ENCODE measurements at regions not wholly inside any gene's neighbourhood (a gene's known extent, or its start where the extent isn't known, plus 50 kb on each side); places are given as distances from the start of the nearest gene placed in this dataset.

GRCh38 chr4:89598602-89599001 is 238.4 kb downstream of the SNCA start:
- DNase-seq: no peak

DNA sequence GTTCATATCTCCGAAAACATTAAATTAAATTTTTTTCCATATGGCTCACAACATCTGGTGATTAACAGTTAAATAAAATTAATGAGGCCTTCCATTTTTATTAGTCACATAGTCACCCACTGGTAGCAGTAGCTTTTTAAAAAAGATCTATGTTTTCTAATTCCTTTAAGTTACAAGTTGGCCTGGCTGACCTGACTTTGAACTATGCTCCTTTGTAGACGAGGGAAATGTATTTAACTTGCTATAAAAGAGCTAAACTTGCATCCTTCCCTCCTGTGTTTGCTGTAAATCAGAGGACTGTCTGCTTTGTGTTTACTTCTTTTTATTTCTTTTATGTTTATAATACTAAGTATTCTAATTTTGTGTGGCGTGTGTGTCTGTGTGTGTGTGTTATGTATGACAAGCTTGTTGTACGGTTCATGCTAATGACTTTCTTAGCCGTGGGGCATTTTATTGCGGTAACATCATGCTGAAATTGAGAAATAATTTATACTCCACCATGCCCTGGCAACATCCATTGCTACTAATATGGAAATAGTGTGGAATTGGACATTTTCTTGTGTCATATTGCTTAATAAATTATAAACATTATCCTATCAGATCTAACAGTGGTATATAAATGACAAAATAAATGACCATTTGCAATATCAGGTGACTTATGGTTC is 241.7 kb downstream of the SNCA start:
- DNase-seq: no peak

- no peak for DNase-seq
Observed at GRCh38 chr4:89590128-89590527, 246.8 kb downstream of the SNCA start.

GRCh38 chr4:89588421-89588820 is 248.5 kb downstream of the SNCA start:
- DNase-seq: no peak

- DNase-seq: no peak
Observed at GRCh38 chr4:89587364-89587763, 249.6 kb downstream of the SNCA start.

- DNase-seq: no peak
Observed at GRCh38 chr4:89586864-89587263, 250.1 kb downstream of the SNCA start.

- DNase-seq: no peak
Observed at GRCh38 chr4:89586318-89586717, 250.6 kb downstream of the SNCA start.

GRCh38 chr4:89582756-89583505 is 254.0 kb downstream of the SNCA start:
- DNase-seq: no peak

GRCh38 chr4:89579771-89580170 is 257.2 kb downstream of the SNCA start:
- DNase-seq: no peak

GRCh38 chr4:89576246-89576645 is 260.7 kb downstream of the SNCA start:
- DNase-seq: no peak

DNA sequence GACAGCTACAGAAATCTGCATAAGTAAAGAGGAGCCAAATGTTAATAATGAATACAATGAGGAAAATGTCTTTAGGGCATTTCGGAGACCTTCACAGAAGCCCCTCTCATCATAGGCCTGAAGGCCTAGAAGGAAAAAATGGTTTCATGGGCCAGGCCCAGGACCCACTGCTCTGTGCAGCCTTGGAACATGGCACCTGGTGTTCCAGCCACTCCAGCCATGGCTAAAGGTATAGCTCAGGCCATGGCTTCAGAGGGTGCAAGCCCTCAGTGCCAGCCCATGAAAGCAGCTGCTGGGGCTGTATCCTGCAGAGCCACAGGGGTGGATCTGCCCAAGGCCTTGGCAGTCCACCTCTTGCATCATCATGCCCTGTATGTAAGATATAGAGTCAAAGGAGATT is 261.1 kb downstream of the SNCA start:
- DNase-seq: no peak

- DNase-seq: no peak
Observed at GRCh38 chr4:89574176-89574575, 262.8 kb downstream of the SNCA start.

GRCh38 chr4:89573656-89574055 is 263.3 kb downstream of the SNCA start:
- no peak for DNase-seq

DNA sequence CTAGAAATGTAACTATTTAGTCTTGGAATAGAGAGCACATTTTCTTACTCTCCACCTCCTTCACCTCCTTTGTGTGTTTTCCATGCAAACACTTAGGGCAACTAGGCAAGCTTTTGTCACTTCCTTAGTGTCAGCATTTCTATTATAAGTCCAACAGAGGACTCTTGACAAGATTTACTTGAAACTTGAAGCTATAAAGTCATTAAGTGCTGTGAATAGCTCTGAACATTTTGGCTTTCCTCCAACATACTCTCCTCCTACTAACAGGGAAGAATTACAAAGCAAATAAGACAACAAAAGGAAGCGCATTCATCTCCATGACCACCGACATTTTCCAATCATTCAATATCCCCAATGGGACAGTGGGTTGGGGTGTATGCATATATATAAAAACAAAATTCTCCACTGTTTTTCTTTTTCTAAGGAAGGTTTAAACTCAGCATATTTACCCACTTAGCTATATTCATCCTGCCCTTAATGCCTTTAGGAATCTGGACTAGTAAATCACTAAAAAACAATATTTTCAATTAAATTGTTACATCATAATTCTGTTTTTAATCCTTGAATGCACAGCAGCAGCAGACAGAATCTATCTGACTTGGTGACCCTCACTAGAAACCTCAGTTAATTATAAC is 264.6 kb downstream of the SNCA start:
- no peak for DNase-seq

DNA sequence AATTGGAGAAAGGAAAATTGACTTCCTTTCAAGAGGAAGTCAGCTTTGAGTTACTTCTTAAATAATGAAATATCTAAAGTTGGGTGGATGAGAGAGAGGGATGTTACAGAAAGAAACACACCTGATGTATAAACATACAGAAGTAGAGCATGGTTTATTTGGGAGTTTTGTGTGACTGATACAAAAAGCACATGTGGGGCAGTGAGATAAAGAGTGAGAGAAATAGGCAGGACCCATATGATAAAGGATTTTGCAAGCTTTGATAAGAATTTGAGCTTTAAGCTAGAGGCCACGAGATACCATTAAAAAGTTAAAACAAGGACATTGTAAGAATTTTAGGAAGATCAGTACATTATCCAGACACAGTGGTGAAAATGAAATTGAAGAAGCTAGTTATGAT is 263.3 kb upstream of the GPRIN3 start:
- no peak for DNase-seq

- no peak for DNase-seq
Observed at GRCh38 chr4:89567936-89568335, 260.3 kb upstream of the GPRIN3 start.

DNA sequence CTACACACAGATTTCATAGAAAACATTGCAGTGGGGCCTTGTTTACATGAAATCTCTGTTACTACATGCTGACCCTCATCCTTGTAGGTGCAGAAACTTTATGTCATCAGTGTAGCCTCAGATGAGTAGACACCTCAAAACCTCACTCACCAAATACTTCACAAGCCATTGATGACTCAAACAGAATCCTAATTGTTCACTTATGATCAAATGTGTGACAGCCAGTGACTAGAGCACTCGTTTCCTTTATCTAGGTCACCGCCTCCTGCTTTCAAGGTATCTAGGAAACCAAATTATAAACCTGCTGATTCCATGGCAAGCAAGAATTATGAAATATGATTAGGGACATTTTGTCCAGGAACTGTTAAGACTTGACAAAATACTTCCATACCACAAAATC is 255.8 kb upstream of the GPRIN3 start:
- DNase-seq: no peak

GRCh38 chr4:89562746-89563145 is 255.1 kb upstream of the GPRIN3 start:
- DNase-seq: no peak

- DNase-seq: no peak
Observed at GRCh38 chr4:89561048-89561447, 253.4 kb upstream of the GPRIN3 start.

- DNase-seq: no peak
Observed at GRCh38 chr4:89558147-89558546, 250.5 kb upstream of the GPRIN3 start.

GRCh38 chr4:89556601-89557305 is 249.2 kb upstream of the GPRIN3 start:
- no peak for DNase-seq

GRCh38 chr4:89551191-89551590 is 243.6 kb upstream of the GPRIN3 start:
- DNase-seq: no peak

- DNase-seq: no peak
Observed at GRCh38 chr4:89549907-89550306, 242.3 kb upstream of the GPRIN3 start.

Data from hindlimb muscle (tissue), 1 donor.